ENCODE measurements at regions not wholly inside any gene's neighbourhood (a gene's known extent, or its start where the extent isn't known, plus 50 kb on each side); places are given as distances from the start of the nearest gene placed in this dataset.

GRCh38 chr15:95624616-95625361 is 705.7 kb upstream of the NR2F2 start:
- TF ChIP-seq CTCF (IDR thresholded peaks at IDR 0.05) = no peak
- no peak for TF ChIP-seq POLR2A (IDR thresholded peaks at IDR 0.05)
- TF ChIP-seq POLR2AphosphoS5 (IDR thresholded peaks at IDR 0.05) = no peak
